ENCODE measurements at regions not wholly inside any gene's neighbourhood (a gene's known extent, or its start where the extent isn't known, plus 50 kb on each side); places are given as distances from the start of the nearest gene placed in this dataset.

DNA sequence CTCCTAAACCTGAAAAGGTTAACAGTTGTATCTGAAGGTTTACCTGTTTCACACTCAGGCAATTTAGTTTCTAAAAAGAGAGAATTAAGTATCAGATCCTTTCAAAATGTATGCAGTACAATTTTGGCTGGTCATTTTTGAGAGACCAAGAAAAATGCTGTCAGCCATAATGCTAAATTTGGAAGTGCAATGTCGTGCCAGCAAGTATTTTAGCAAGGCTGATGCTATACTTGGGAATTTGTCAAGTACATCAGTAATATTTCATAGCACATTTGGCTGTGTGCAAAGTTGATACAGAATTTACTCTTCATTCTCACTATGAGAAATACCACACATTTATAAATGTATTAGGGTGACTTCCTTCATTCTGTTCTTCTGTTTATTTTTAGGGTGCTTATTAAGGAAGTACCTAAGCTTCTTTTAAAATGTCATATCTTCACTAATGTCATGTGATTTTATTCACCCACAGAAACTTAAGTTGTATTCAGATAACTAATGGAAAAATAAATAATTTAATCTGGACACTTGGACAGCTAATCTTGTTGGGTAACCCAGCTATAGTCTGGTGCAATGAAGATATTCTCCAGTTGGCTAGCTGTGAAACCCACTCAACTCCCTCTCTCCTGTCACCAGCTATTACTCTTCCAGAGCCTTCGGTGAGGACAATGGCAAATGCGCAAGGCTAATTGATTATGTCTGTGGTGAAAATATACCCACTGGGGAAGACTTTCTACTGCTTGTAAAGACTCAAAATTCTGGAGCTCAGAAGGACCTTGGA is 84.2 kb upstream of the TLL1 start:
- Mint-ChIP-seq H3K9me3 (no peaks in the 10 kb centered on the region), H3K36me3 (no peaks in the 10 kb centered on the region), H3K27me3 (ENCODE audit: insufficient read depth, low read depth) (no peaks in the 10 kb centered on the region), H3K4me1 (no peaks in the 10 kb centered on the region), H3K4me3 (no peak overlapping the region), H3K27ac (no peak overlapping the region)
- Histone ChIP-seq H3K79me2 (ENCODE audit: low read depth) (no peaks in the 10 kb centered on the region), H3K4me1 (peaks cover 2% of the 10 kb centered on the region), H3K9ac (no peak overlapping the region), H3F3A (ENCODE audit: low read depth) (no peaks in the 10 kb centered on the region), H2AFZ (replicated peaks) (no peak overlapping the region), H4K20me1 (ENCODE audit: low read depth) (no peaks in the 10 kb centered on the region), H3K9me3 (ENCODE audit: low read depth) (no peaks in the 10 kb centered on the region), H3K27me3 (no peaks in the 10 kb centered on the region), H3K36me3 (no peaks in the 10 kb centered on the region), H3K4me2 (no peak overlapping the region), H3K4me3 (no peak overlapping the region), H3K27ac (no peak overlapping the region)
- DNase-seq (ENCODE audit: low spot score): no peak
- TF ChIP-seq EZH2 (IDR thresholded peaks at IDR 0.05): no peak
- TF ChIP-seq, protein P1, sequence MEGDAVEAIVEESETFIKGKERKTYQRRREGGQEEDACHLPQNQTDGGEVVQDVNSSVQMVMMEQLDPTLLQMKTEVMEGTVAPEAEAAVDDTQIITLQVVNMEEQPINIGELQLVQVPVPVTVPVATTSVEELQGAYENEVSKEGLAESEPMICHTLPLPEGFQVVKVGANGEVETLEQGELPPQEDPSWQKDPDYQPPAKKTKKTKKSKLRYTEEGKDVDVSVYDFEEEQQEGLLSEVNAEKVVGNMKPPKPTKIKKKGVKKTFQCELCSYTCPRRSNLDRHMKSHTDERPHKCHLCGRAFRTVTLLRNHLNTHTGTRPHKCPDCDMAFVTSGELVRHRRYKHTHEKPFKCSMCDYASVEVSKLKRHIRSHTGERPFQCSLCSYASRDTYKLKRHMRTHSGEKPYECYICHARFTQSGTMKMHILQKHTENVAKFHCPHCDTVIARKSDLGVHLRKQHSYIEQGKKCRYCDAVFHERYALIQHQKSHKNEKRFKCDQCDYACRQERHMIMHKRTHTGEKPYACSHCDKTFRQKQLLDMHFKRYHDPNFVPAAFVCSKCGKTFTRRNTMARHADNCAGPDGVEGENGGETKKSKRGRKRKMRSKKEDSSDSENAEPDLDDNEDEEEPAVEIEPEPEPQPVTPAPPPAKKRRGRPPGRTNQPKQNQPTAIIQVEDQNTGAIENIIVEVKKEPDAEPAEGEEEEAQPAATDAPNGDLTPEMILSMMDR (IDR thresholded peaks at IDR 0.05): no peak
- TF ChIP-seq EZH2phosphoT487 (IDR thresholded peaks at IDR 0.05): no peak

DNA sequence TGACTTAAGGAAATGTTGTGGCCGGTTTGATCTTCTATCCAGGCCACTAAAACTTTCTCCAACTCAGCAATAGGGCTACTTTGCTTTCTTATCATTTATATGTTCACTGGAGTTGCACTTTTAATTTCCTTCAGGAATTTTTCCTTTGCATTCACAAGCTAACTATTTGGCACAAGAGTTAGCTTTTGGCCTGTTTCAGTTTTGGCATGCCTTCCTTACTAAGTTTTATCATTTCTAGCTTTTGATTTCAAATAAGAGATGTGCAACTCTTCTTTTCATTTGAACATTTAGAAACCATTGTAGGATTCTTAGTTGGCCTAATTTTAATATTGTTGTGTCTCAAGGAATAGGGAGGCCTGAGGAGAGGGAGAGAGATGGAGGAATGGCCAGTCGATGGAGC is 79.8 kb upstream of the TLL1 start:
- Mint-ChIP-seq H3K36me3 (no peaks in the 10 kb centered on the region), H3K4me1 (no peaks in the 10 kb centered on the region), H3K27me3 (ENCODE audit: insufficient read depth, low read depth) (peaks cover 2% of the 10 kb centered on the region), H3K27ac (no peak overlapping the region), H3K4me3 (no peak overlapping the region), H3K9me3 (no peaks in the 10 kb centered on the region)
- H3K9ac ChIP-seq: no peak overlapping the region
- H3K4me3 ChIP-seq: no peak overlapping the region
- no peak overlapping the region for H2AFZ ChIP-seq (replicated peaks)
- H3K4me2 ChIP-seq: no peak overlapping the region
- TF ChIP-seq EZH2phosphoT487 (IDR thresholded peaks at IDR 0.05): no peak
- no peak for TF ChIP-seq EZH2 (IDR thresholded peaks at IDR 0.05)
- TF ChIP-seq, protein P1 (IDR thresholded peaks at IDR 0.05): no peak
- DNase-seq (ENCODE audit: low spot score): no peak
- no peaks in the 10 kb centered on the region for H3K9me3 ChIP-seq (ENCODE audit: low read depth)
- no peaks in the 10 kb centered on the region for H3K36me3 ChIP-seq
- H3F3A ChIP-seq (ENCODE audit: low read depth): no peaks in the 10 kb centered on the region
- no peak overlapping the region for H3K27ac ChIP-seq
- no peaks in the 10 kb centered on the region for H3K27me3 ChIP-seq
- H4K20me1 ChIP-seq (ENCODE audit: low read depth): no peaks in the 10 kb centered on the region
- no peaks in the 10 kb centered on the region for H3K4me1 ChIP-seq
- H3K79me2 ChIP-seq (ENCODE audit: low read depth): no peaks in the 10 kb centered on the region

DNA sequence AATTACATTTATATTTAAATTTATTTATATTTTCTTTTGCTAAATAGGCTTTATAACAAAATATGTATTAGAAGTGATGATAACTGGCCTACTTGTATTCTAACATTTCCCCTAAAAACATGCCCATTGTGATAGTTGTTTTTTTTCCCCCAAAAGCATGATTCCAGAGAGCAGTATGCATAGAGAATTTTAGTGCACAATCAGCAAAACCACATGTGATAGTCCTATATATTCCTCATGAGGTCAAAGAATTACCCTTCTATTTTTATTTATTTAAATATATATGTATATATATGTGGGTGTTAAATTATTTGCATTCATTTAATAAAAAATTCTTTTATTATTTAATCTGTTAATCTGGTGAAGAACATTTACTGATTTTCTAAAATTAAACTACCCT is 78.2 kb upstream of the TLL1 start:
- no peaks in the 10 kb centered on the region for H3K27me3 ChIP-seq
- Mint-ChIP-seq H3K27me3 (ENCODE audit: insufficient read depth, low read depth) (peaks cover 2% of the 10 kb centered on the region), H3K4me3 (no peak overlapping the region), H3K9me3 (peaks cover 3% of the 10 kb centered on the region), H3K36me3 (no peaks in the 10 kb centered on the region), H3K27ac (no peak overlapping the region), H3K4me1 (no peaks in the 10 kb centered on the region)
- no peaks in the 10 kb centered on the region for H3K36me3 ChIP-seq
- H3K4me3 ChIP-seq: no peak overlapping the region
- no peaks in the 10 kb centered on the region for H3F3A ChIP-seq (ENCODE audit: low read depth)
- DNase-seq (ENCODE audit: low spot score): no peak
- no peak overlapping the region for H3K4me2 ChIP-seq
- H3K9ac ChIP-seq: no peak overlapping the region
- H3K27ac ChIP-seq: no peak overlapping the region
- no peaks in the 10 kb centered on the region for H3K4me1 ChIP-seq
- TF ChIP-seq EZH2 (IDR thresholded peaks at IDR 0.05) (no peak), EZH2phosphoT487 (IDR thresholded peaks at IDR 0.05) (no peak)
- TF ChIP-seq, protein P1 (IDR thresholded peaks at IDR 0.05): no peak
- H3K9me3 ChIP-seq (ENCODE audit: low read depth): no peaks in the 10 kb centered on the region
- no peaks in the 10 kb centered on the region for H4K20me1 ChIP-seq (ENCODE audit: low read depth)
- no peak overlapping the region for H2AFZ ChIP-seq (replicated peaks)
- H3K79me2 ChIP-seq (ENCODE audit: low read depth): no peaks in the 10 kb centered on the region
